GM21723 (cell line): ENCODE measurements at regions not wholly inside any gene's neighbourhood (a gene's known extent, or its start where the extent isn't known, plus 50 kb on each side); places are given as distances from the start of the nearest gene placed in this dataset.

Source experiments
- ATAC-seq: cut with Tn5 transposase; IDR thresholded peaks from one replicate; pipeline ENCODE4 v1.9.1; 2021; ENCODE audit warnings: mild to moderate bottlenecking, moderate library complexity; ENCODE audit not compliant: unreplicated experiment

DNA sequence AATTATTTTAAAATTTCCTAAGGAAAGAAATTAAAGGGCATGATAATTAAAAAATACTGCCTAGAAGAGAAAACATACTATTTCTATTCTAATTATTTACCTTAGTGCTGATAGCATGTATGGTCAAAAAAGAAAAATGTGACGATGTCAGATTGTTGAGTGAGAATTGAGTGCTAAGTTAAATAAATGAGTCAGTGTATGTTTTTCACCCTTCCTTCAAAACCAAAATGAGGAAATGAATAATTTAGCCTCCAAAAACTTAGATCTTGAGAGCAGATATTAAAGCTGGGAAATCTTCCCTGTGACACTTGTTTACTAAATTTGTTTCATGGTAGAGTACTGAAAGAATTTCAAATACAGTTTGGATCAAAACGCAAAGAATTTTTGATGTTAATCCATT, 58.6 kb upstream of the NYAP2 start:
- ATAC-seq, result no peak

DNA sequence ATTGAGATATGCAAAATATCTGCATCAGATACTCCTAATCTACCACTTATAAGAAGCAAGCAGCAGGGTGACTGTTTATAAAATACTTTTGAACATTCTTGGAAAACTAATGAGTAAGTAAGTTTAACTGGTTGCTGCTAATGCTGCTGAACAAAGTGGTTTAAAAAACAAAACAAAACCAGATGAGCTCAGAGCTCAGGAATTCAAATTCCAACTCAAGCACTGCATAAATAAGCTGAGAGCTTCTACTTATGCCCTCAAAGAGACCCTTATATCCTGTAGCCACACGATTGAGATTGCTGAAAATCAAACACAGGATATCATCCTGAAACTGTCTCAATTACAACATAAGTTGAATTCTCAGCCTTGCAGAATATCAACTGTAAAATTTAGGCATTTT, 62.3 kb upstream of the NYAP2 start:
- ATAC-seq, result no peak

DNA sequence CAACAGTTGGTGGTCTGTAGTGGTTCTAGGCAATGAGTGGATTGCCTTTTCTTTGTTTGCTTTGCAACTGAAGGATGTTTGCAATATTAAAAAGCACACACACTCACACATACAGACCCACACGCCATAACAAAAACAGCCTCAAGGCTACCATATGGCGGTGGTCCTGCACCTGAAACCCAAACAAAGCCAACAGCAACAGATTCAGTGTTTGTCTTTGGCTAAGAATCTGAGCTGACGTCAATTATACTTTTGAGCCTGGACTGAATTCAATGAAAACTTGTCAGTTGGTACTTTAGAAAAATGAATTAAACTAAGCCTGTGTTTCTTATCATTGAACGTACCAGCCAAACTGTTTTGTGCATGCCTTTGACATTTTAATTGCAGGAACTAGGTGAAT, 65.0 kb upstream of the NYAP2 start:
- ATAC-seq, result no peak

GRCh38 chr2:225328192-225328591, 71.3 kb upstream of the NYAP2 start:
- ATAC-seq, result no peak

DNA sequence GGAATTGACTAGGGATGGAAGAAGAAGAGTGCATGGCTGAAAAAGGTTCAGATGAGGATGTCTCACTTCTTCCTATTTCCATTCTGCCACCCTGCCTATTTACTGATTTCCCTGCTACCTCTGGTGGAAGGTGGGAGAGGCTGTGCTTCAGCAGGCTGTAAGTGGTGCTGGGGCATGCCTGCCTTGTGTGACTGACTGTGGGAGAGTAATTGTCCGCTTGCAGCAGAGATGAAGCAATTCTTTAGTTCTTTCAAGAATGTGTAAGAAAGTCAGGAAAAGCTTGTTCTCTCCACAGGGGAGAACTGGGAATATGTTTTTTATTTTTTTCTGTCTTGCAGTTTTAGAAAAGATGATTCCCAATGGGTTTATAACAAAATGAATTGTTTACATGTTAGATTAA, 72.5 kb upstream of the NYAP2 start:
- ATAC-seq, result no peak

GRCh38 chr2:225319872-225320271, 79.6 kb upstream of the NYAP2 start:
- no peak for ATAC-seq

DNA sequence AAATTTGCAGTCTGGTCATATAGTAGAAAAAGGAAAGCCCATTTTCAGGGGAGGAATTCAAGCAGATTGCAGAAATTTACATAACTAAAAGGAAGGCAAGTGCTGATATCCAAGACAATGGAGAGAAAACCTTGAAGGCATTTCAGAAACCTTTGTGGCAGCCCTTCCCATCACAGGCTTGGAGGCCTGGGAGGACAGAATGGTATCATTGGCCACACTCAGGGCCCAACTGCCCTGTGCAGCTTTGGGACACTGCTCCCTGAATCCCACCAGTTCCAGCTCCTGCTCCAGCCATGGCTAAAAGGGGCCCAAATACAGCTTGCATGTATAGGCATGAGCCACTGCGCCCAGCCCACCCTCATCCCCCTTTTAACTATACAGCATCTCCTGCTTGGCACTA, 81.1 kb upstream of the NYAP2 start:
- ATAC-seq, result no peak

DNA sequence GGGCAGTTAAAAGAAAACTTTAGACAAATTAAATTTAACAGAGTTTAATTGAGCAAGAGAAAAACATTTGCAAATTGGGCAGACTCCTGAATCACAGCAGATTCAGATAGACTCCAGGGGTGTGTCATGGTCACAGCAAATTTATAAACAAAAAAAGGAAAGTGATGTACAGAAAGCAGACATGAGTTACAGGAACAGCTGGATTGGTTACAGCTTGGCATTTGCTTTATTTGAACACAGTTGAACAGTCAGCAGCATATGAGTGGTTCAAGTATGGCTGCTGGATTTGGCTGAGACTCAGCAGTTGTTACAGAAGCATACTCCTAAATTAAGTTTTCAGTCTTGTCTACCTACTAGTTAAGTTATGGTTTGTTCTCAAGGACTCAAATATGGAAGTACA, 82.3 kb upstream of the NYAP2 start:
- no peak for ATAC-seq

GRCh38 chr2:225310745-225311144, 88.8 kb upstream of the NYAP2 start:
- no peak for ATAC-seq

DNA sequence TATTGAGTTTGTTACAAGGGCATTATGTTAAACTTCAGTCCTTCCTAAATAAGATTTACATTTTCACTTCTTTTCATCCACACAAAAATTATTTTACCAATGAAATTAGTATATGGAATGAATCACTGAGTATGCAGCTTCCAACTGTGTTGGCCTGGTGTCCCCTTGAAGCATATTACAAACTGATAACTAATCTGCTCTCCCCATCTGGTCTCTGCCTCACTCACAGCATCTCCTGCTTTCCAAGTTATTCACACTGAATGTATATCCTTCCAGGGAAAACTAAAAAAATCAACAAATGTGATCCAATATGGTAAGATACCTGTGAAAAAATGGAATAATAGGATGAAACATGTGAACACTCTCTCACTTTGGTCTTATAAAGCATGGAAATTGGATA, 90.0 kb upstream of the NYAP2 start:
- no peak for ATAC-seq

- ATAC-seq, result no peak
Measured at GRCh38 chr2:225296951-225297350, 102.6 kb upstream of the NYAP2 start.

GRCh38 chr2:225295102-225295501, 104.4 kb upstream of the NYAP2 start:
- no peak for ATAC-seq

- ATAC-seq, result no peak
Measured at GRCh38 chr2:225293638-225294037, 105.9 kb upstream of the NYAP2 start.

DNA sequence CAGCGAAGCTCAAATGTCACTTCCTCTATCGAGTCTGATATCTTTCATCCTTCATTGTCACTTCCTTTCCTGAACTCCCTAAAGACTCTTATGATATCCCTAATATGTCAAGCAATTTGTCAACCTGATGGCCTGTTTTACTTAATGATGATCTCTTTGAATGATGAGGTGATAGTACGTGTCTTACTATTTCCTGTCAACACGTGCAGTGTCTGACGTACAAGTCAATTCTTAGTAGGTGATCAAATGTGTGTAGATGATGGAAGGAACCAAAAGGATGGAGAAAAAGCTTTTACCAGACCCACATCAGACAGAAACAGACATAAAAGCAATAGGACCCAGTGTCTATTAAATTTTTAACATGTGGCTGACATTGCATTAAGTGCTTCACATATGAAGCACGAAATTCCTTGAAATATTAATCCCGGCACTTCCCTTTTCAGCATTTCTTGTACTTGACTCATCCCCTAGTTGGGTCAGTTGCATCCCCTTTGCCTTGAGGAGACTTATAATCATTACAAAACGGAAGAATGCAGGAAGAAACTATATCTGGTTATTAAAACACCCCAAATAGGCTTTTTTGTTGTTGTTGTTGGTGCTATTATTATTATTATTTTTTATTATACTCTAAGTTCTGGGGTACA, 108.6 kb upstream of the NYAP2 start:
- ATAC-seq, result no peak

DNA sequence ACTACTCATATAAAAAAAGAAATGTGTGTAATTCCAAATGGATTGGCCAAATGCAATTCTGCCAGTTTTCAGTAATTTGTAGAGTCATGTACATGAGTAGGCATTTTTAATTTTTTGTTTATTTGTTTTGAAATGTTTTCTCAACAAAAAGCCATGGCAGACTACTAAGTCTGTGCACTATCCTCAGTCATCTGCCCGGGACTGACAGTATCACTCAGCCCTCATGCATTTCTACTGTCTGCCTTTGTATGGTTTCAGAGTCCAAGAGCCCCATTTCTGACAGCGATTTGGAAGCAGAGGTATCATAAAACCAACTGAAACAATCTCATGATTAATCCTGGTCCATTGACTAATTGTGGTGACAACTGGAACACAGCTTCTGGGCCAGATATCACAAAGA, 109.9 kb upstream of the NYAP2 start:
- ATAC-seq, result no peak

DNA sequence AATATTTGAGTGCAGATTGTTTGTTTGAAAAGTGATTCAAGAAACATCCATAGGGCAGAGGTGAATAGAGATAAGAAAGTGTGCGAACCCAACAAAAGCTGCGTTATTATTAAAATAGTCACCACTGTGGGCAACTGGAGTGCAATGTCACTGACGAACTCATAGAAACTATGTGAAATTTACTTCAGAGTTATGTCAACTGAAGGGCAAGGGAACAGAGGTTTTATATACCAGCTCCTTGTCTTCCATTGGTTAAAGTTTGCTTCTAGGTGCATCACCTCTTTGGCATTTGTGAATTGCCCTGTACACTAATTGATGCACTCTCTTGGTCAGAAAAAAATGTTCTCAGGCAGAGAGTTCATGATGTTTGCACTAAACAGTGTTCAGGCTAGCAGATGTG, 110.5 kb upstream of the NYAP2 start:
- no peak for ATAC-seq

DNA sequence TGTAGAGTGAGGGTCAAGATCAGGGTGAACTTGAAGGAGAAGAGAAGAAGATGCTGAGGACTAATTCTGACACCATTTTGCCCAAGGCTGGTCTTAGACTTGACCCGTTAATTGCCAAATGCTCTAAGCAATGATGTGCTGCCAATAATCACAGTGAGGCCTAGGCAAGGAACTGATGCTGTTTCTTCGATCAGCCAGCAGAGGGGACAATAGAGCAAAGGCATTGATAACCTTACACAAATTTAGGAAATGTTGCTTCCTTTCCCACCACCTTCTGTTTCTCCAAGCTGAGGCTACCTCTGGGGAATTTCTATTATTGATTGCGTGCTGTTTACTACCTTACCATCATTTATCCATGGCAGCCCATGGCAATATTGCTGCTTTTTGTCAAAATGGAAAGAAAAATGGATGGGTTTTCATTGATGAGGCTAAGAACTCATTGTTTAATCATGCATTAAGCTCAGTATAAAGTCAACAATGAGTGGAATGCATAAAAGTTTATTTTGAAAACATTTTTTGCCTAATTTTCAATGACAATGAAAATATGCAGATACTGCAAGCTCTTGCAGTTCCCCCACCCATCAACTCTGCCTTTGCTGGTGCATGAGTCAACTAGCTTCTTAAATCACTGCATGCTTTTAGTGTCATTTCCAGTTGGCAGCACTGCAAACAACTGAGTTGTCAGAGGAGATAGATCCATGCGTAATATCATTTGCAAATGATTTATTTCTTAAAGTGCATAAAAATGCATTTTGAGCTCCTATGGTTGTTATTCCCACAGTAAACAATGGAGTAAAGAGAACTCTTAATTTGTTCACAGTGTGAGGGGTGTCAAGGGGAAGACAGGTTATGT, 116.4 kb upstream of the NYAP2 start:
- peak; percentile 88 for ATAC-seq

DNA sequence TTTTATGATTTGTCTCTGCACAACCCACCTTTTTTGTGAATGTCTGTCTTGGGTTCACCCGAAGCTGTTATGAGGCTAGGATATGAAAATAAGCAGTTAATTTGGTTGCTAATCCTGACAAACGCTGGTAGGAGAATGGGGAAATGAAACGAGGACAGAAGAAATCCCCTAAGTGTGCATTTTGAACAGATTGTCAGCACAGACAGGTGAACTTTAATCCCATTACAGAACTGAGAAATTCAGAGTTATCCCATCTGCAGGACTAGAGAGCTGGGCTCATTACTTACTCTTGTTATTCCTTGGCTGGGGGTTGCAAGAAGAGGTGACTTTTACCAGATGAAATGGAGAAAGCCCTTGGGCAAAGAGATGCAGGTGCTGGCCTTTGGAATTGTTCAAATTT, 123.3 kb upstream of the NYAP2 start:
- peak; percentile 80 for ATAC-seq

DNA sequence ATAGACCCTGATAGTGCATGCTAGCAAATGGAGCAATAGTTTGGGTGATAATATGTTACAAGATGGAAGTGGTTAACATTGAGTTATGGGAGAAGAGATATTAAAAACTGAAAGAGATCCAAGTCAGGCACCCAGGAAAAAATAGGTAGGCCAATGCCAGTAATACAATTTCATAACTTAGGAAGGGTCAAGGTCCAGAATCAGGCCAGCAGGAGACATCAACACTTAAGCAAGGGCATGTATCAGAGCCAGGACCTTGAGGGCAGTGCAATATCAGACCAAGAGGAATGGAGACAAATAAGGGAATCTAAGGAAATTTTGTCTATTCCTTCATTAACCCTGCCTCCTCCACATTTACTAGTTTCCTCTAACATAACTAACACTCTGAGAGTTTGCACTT, 124.1 kb upstream of the NYAP2 start:
- ATAC-seq, result no peak

DNA sequence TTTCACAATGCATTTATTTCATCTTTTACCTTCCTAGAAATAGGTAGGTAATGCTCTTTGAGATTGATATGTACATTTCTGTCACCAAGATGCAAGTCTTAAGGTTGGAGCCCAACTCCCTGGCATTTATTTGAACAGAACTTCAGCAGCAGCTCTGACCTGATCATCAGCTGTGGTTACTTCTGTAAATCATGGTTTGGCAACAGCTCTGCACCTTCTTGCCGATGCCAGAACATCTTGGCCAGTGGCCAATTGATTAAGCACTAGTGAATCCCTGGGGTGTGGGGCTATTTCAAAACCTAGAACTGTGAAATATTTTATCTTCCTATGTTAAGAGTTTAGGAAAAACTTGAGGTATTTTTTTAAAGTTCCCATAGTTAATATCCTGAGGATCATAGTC, 124.8 kb upstream of the NYAP2 start:
- no peak for ATAC-seq

- no peak for ATAC-seq
Measured at GRCh38 chr2:225272173-225272572, 127.3 kb upstream of the NYAP2 start.

DNA sequence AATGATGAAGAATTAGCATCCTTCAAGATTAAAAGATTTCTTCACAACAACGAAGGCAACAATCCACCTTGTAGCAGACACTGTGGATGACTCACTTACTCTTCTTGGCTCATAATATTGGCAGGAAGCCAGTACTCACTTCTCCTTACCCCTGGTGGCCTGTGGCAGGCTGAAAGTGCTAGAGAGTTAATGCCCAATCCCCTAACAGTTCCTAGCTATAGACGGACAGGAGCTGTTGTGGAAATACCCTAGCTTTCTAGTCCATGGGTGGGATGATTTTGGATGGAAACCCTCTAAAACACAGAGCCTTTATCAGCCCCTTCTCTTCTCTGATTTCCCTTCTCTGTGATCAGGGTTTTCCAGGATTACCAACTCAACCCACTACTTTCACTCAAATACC, 128.6 kb upstream of the NYAP2 start:
- ATAC-seq, result peak; percentile 100

GRCh38 chr2:225270053-225270452, 129.5 kb upstream of the NYAP2 start:
- no peak for ATAC-seq
